MCF 10A (cell line): ENCODE measurements at regions not wholly inside any gene's neighbourhood (a gene's known extent, or its start where the extent isn't known, plus 50 kb on each side); places are given as distances from the start of the nearest gene placed in this dataset.

Experiments used
- BruUV-seq: library from RNA; stranded (reverse); fragments of 400-500 nt; replicated peaks from 2 replicates; lab custom pipeline; 2021; lab: Mats Ljungman, UMichigan
- CTCF ChIA-PET: fragments of 300-600 bp; sonication (Branson Sonifier 250); formaldehyde crosslinking; extraction: SDS; loops from one replicate; lab custom pipeline; 2021; ENCODE audit warnings: antibody characterized with exemption, inconsistent platforms; lab: Yijun Ruan, JAX
- POLR2A ChIA-PET: fragments of 300-600, 350-650 bp; sonication (Branson Sonifier 250); formaldehyde crosslinking; extraction: SDS; loops from one replicate; lab custom pipeline; 2020; ENCODE audit warnings: antibody characterized with exemption, inconsistent platforms; lab: Yijun Ruan, JAX
- DNase-seq: peaks from one replicate; pipeline ENCODE4 v3.0.0-alpha.2; 2018; ENCODE audit not compliant: unreplicated experiment
- H3K27ac Mint-ChIP-seq: one replicate; pipeline ENCODE4 v1.8.0; 2022; ENCODE audit warnings: mild to moderate bottlenecking, low read depth, mixed read lengths; ENCODE audit not compliant: unreplicated experiment
- H3K27me3 Mint-ChIP-seq: one replicate; pipeline ENCODE4 v1.8.0; 2022; ENCODE audit warnings: mixed read lengths; ENCODE audit not compliant: insufficient read depth, unreplicated experiment
- H3K36me3 Mint-ChIP-seq: one replicate; pipeline ENCODE4 v1.8.0; 2022; ENCODE audit warnings: mild to moderate bottlenecking, moderate library complexity, mixed read lengths; ENCODE audit not compliant: insufficient read depth, unreplicated experiment
- H3K4me1 Mint-ChIP-seq: one replicate; pipeline ENCODE4 v1.8.0; 2022; ENCODE audit warnings: mixed read lengths; ENCODE audit not compliant: insufficient read depth, unreplicated experiment
- H3K4me3 Mint-ChIP-seq: one replicate; pipeline ENCODE4 v1.8.0; 2022; ENCODE audit warnings: mild to moderate bottlenecking, moderate library complexity, mixed read lengths; ENCODE audit not compliant: unreplicated experiment
- H3K9me3 Mint-ChIP-seq: one replicate; pipeline ENCODE4 v1.8.0; 2022; ENCODE audit warnings: mixed read lengths; ENCODE audit not compliant: unreplicated experiment
- intact Hi-C: fragments of 100-400 bp; cut with micrococcal nuclease; formaldehyde crosslinking; loops from 2 replicates; pipeline ENCODE4 v1.14.1; 2022
- TF ChIP-seq, protein P1 (sequence below): fragments of 200-600 bp; IDR thresholded peaks from one replicate; pipeline ENCODE4 v1.8.0; 2022; ENCODE audit warnings: antibody characterized with exemption, mild to moderate bottlenecking; ENCODE audit not compliant: unreplicated experiment

DNA sequence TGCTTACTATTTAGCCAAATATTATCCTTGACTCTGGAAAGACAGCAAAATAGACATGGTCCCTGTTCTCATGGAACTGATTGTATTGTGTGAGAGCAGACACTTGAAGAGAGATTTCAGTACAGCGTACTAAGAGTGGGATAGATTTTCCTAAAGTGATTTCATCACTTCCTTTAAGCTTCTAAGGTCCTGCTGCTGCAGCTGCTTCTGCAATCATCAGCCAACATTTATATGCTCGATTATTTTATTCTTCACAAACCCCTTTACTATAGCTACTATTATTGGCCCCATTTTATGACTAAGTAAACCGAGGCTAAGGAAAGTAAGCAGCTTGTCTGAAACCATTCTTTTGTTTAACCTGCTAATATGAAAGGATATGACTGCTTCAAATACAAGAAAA, 137.7 kb downstream of the SPATA31D1 start:
- Mint-ChIP-seq H3K27ac (no peak overlapping the region), H3K36me3 (no peaks in the 10 kb centered on the region), H3K27me3 (no peaks in the 10 kb centered on the region), H3K9me3 (no peaks in the 10 kb centered on the region), H3K4me1 (no peaks in the 10 kb centered on the region), H3K4me3 (no peak overlapping the region)
- TF ChIP-seq, protein P1, sequence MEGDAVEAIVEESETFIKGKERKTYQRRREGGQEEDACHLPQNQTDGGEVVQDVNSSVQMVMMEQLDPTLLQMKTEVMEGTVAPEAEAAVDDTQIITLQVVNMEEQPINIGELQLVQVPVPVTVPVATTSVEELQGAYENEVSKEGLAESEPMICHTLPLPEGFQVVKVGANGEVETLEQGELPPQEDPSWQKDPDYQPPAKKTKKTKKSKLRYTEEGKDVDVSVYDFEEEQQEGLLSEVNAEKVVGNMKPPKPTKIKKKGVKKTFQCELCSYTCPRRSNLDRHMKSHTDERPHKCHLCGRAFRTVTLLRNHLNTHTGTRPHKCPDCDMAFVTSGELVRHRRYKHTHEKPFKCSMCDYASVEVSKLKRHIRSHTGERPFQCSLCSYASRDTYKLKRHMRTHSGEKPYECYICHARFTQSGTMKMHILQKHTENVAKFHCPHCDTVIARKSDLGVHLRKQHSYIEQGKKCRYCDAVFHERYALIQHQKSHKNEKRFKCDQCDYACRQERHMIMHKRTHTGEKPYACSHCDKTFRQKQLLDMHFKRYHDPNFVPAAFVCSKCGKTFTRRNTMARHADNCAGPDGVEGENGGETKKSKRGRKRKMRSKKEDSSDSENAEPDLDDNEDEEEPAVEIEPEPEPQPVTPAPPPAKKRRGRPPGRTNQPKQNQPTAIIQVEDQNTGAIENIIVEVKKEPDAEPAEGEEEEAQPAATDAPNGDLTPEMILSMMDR: no peak
- ChIA-PET CTCF (interaction anchor here (1.1 kb wide), 2 partner anchors 9 to 11 kb away, joined by 3 read pairs; no protein-coding TSS in a partner anchor), POLR2A (no interaction called here)
- BruUV-seq: no TSS peak
- intact Hi-C loops: no loop called here
- DNase-seq: no peak

DNA sequence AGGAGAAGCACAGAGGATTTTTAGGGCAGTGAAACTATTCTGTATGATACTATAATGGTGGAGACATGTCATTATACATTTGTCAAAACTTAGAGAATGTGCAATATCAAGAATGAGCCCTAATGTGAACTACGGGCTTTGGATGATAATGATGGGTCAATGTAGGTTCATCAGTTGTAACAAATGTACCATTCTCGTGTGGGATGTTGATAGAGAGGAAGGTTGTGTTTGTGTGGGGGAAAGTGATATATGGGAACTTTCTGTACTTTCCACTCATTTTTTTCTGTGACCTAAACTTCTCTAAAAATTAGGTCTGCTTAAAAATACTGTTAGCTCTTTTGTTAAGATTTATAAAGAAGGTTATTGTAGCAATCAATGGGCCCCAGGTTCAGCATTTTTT, 138.9 kb downstream of the SPATA31D1 start:
- H3K27ac Mint-ChIP-seq: no peak overlapping the region
- no peak overlapping the region for H3K4me3 Mint-ChIP-seq
- DNase-seq: no peak
- no TSS peak for BruUV-seq
- H3K27me3 Mint-ChIP-seq: no peaks in the 10 kb centered on the region
- TF ChIP-seq, protein P1: no peak
- no peaks in the 10 kb centered on the region for H3K36me3 Mint-ChIP-seq
- no peaks in the 10 kb centered on the region for H3K9me3 Mint-ChIP-seq
- intact Hi-C loops: no loop called here
- CTCF ChIA-PET: interaction anchor here (0.5 to 1.1 kb wide), 2 partner anchors 10 to 438 kb away, joined by 3 read pairs; no protein-coding TSS in a partner anchor
- no peaks in the 10 kb centered on the region for H3K4me1 Mint-ChIP-seq
- POLR2A ChIA-PET: no interaction called here

- no peak for DNase-seq
- TF ChIP-seq, protein P1: no peak
- no peak overlapping the region for H3K27ac Mint-ChIP-seq
- CTCF ChIA-PET: interaction anchor here (0.5 kb wide), 1 partner anchor 13 kb away, joined by 3 read pairs; no protein-coding TSS in a partner anchor
- H3K9me3 Mint-ChIP-seq: no peaks in the 10 kb centered on the region
- no peaks in the 10 kb centered on the region for H3K4me1 Mint-ChIP-seq
- no TSS peak for BruUV-seq
- intact Hi-C loops: no loop called here
- POLR2A ChIA-PET: no interaction called here
- H3K27me3 Mint-ChIP-seq: no peaks in the 10 kb centered on the region
- no peaks in the 10 kb centered on the region for H3K36me3 Mint-ChIP-seq
- H3K4me3 Mint-ChIP-seq: no peak overlapping the region
These were observed 139.6 kb downstream of the SPATA31D1 start for GRCh38 chr9:82128011-82128696.

- TF ChIP-seq, protein P1: no peak
- no peaks in the 10 kb centered on the region for H3K4me1 Mint-ChIP-seq
- no peaks in the 10 kb centered on the region for H3K36me3 Mint-ChIP-seq
- no TSS peak for BruUV-seq
- intact Hi-C loops: no loop called here
- H3K27me3 Mint-ChIP-seq: no peaks in the 10 kb centered on the region
- H3K27ac Mint-ChIP-seq: peak overlapping the region; percentile 54
- ChIA-PET CTCF (interaction anchor here (0.6 to 0.7 kb wide), 2 partner anchors 392 to 593 kb away, joined by 3 read pairs; no protein-coding TSS in a partner anchor), POLR2A (no interaction called here)
- peak; percentile 12 for DNase-seq
- H3K9me3 Mint-ChIP-seq: no peaks in the 10 kb centered on the region
- H3K4me3 Mint-ChIP-seq: no peak overlapping the region
These were observed 141.1 kb downstream of the SPATA31D1 start for GRCh38 chr9:82129708-82130107.
